ENCODE measurements at regions not wholly inside any gene's neighbourhood (a gene's known extent, or its start where the extent isn't known, plus 50 kb on each side); places are given as distances from the start of the nearest gene placed in this dataset.

- no peak for TF ChIP-seq EZH2phosphoT487 (IDR thresholded peaks at IDR 0.05; ENCODE audit: borderline replicate concordance, low read length)
- TF ChIP-seq, protein P1, sequence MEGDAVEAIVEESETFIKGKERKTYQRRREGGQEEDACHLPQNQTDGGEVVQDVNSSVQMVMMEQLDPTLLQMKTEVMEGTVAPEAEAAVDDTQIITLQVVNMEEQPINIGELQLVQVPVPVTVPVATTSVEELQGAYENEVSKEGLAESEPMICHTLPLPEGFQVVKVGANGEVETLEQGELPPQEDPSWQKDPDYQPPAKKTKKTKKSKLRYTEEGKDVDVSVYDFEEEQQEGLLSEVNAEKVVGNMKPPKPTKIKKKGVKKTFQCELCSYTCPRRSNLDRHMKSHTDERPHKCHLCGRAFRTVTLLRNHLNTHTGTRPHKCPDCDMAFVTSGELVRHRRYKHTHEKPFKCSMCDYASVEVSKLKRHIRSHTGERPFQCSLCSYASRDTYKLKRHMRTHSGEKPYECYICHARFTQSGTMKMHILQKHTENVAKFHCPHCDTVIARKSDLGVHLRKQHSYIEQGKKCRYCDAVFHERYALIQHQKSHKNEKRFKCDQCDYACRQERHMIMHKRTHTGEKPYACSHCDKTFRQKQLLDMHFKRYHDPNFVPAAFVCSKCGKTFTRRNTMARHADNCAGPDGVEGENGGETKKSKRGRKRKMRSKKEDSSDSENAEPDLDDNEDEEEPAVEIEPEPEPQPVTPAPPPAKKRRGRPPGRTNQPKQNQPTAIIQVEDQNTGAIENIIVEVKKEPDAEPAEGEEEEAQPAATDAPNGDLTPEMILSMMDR (IDR thresholded peaks at IDR 0.05; ENCODE audit: low read depth, low read length, poor library complexity, severe bottlenecking): no peak
- Histone ChIP-seq H3K9me2 (replicated peaks; ENCODE audit: control insufficient read depth, low read length) (no peaks in the 10 kb centered on the region), H3K27ac (ENCODE audit: low read depth, low read length) (no peak overlapping the region), H3K4me2 (ENCODE audit: low read length) (no peak overlapping the region), H3F3A (ENCODE audit: control insufficient read depth, insufficient read depth) (no peaks in the 10 kb centered on the region), H3K27me3 (ENCODE audit: control insufficient read depth, low read length) (no peaks in the 10 kb centered on the region), H3K79me2 (ENCODE audit: control insufficient read depth, low read length) (no peaks in the 10 kb centered on the region), H3K4me3 (ENCODE audit: low read length) (no peak overlapping the region), H3K36me3 (ENCODE audit: control insufficient read depth, low read length) (no peaks in the 10 kb centered on the region), H4K20me1 (ENCODE audit: control insufficient read depth, insufficient read depth, low read depth, low read length) (no peaks in the 10 kb centered on the region), H3K9me3 (ENCODE audit: control insufficient read depth, insufficient read depth, low read length) (no peaks in the 10 kb centered on the region), H3K4me1 (ENCODE audit: control insufficient read depth, low read length) (no peaks in the 10 kb centered on the region)
Observed at GRCh38 chr16:7124701-7125100, 207.9 kb upstream of the RBFOX1 start.

- TF ChIP-seq EZH2phosphoT487 (IDR thresholded peaks at IDR 0.05; ENCODE audit: borderline replicate concordance, low read length): no peak
- TF ChIP-seq, protein P1 (IDR thresholded peaks at IDR 0.05; ENCODE audit: low read depth, low read length, poor library complexity, severe bottlenecking): no peak
- Histone ChIP-seq H3K36me3 (ENCODE audit: control insufficient read depth, low read length) (no peaks in the 10 kb centered on the region), H3K4me1 (ENCODE audit: control insufficient read depth, low read length) (no peaks in the 10 kb centered on the region), H3K4me2 (ENCODE audit: low read length) (no peak overlapping the region), H3K4me3 (ENCODE audit: low read length) (no peak overlapping the region), H3F3A (ENCODE audit: control insufficient read depth, insufficient read depth) (no peaks in the 10 kb centered on the region), H3K27me3 (ENCODE audit: control insufficient read depth, low read length) (no peaks in the 10 kb centered on the region), H3K27ac (ENCODE audit: low read depth, low read length) (no peak overlapping the region), H3K79me2 (ENCODE audit: control insufficient read depth, low read length) (no peaks in the 10 kb centered on the region), H4K20me1 (ENCODE audit: control insufficient read depth, insufficient read depth, low read depth, low read length) (no peaks in the 10 kb centered on the region), H3K9me2 (replicated peaks; ENCODE audit: control insufficient read depth, low read length) (no peaks in the 10 kb centered on the region), H3K9me3 (ENCODE audit: control insufficient read depth, insufficient read depth, low read length) (no peaks in the 10 kb centered on the region)
Observed at GRCh38 chr16:7124242-7124641, 208.4 kb upstream of the RBFOX1 start.

- Histone ChIP-seq H4K20me1 (ENCODE audit: control insufficient read depth, insufficient read depth, low read depth, low read length) (no peaks in the 10 kb centered on the region), H3K4me2 (ENCODE audit: low read length) (no peak overlapping the region), H3K4me3 (ENCODE audit: low read length) (no peak overlapping the region), H3F3A (ENCODE audit: control insufficient read depth, insufficient read depth) (no peaks in the 10 kb centered on the region), H3K9me3 (ENCODE audit: control insufficient read depth, insufficient read depth, low read length) (peaks cover 4% of the 10 kb centered on the region; the same call in 1 of the 2 replicates), H3K27me3 (ENCODE audit: control insufficient read depth, low read length) (no peaks in the 10 kb centered on the region), H3K79me2 (ENCODE audit: control insufficient read depth, low read length) (no peaks in the 10 kb centered on the region), H3K36me3 (ENCODE audit: control insufficient read depth, low read length) (no peaks in the 10 kb centered on the region), H3K9me2 (replicated peaks; ENCODE audit: control insufficient read depth, low read length) (no peaks in the 10 kb centered on the region), H3K27ac (ENCODE audit: low read depth, low read length) (no peak overlapping the region), H3K4me1 (ENCODE audit: control insufficient read depth, low read length) (no peaks in the 10 kb centered on the region)
- TF ChIP-seq, protein P1 (IDR thresholded peaks at IDR 0.05; ENCODE audit: low read depth, low read length, poor library complexity, severe bottlenecking): no peak
- no peak for TF ChIP-seq EZH2phosphoT487 (IDR thresholded peaks at IDR 0.05; ENCODE audit: borderline replicate concordance, low read length)
Observed at GRCh38 chr16:7116734-7117133, 215.9 kb upstream of the RBFOX1 start.
